Neural cell (in vitro differentiated cells): ENCODE measurements at regions not wholly inside any gene's neighbourhood (a gene's known extent, or its start where the extent isn't known, plus 50 kb on each side); places are given as distances from the start of the nearest gene placed in this dataset.

Source experiments
- RAD21 ChIP-seq: fragments of 450-650 bp; conservative IDR thresholded peaks from 2 replicates; pipeline ENCODE4 v1.6.1; 2014; ENCODE audit warnings: antibody characterized with exemption, mild to moderate bottlenecking, moderate library complexity
- SMC3 ChIP-seq: fragments of 450-650 bp; conservative IDR thresholded peaks from 2 replicates; pipeline ENCODE4 v1.6.1; 2014; ENCODE audit warnings: antibody characterized with exemption, mild to moderate bottlenecking, moderate library complexity; ENCODE audit not compliant: poor library complexity
- TF ChIP-seq, protein P1 (sequence below): fragments of 450-650 bp; IDR thresholded peaks from 2 replicates; pipeline ENCODE4 v1.5.1; 2014; ENCODE audit warnings: antibody characterized with exemption, mild to moderate bottlenecking, moderate library complexity; ENCODE audit not compliant: poor library complexity, severe bottlenecking

- TF ChIP-seq, protein P1, sequence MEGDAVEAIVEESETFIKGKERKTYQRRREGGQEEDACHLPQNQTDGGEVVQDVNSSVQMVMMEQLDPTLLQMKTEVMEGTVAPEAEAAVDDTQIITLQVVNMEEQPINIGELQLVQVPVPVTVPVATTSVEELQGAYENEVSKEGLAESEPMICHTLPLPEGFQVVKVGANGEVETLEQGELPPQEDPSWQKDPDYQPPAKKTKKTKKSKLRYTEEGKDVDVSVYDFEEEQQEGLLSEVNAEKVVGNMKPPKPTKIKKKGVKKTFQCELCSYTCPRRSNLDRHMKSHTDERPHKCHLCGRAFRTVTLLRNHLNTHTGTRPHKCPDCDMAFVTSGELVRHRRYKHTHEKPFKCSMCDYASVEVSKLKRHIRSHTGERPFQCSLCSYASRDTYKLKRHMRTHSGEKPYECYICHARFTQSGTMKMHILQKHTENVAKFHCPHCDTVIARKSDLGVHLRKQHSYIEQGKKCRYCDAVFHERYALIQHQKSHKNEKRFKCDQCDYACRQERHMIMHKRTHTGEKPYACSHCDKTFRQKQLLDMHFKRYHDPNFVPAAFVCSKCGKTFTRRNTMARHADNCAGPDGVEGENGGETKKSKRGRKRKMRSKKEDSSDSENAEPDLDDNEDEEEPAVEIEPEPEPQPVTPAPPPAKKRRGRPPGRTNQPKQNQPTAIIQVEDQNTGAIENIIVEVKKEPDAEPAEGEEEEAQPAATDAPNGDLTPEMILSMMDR, result no peak
- TF ChIP-seq SMC3 (no peak), RAD21 (no peak)
Observed at GRCh38 chr6:48404927-48405326, 293.9 kb upstream of the PTCHD4 start.
